ENCODE measurements at regions not wholly inside any gene's neighbourhood (a gene's known extent, or its start where the extent isn't known, plus 50 kb on each side); places are given as distances from the start of the nearest gene placed in this dataset.

DNA sequence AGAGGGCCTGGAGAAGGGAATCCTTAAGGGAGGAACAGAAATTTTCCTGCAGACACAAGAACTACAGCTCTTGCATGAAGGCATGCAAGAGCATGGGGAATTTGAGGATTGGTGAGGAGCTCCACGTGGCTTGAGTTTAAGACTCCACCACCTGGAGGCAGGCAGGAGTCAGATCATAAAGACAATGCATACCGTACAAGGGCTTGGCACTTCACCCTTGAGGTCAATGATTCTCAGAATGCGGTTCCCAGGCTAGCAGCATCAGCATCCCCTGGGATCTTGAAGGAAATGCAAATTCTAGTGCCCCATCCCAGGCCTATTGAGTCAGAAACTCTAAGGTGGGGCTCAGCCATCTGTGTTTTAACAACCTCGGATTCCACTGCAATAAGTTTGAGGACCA is 143.8 kb downstream of the C7orf25 start:
- no peak overlapping the region for H3K27ac ChIP-seq
- no peak for TF ChIP-seq EP300 (IDR thresholded peaks at IDR 0.05)
- TF ChIP-seq POLR2AphosphoS5 (IDR thresholded peaks at IDR 0.05), result no peak
- no peak for TF ChIP-seq CTCF (IDR thresholded peaks at IDR 0.05)
- no peak overlapping the region for H3K4me3 ChIP-seq
- whole genome bisulfite sequencing, result 77% methylated on average over 4 of the region's 4 CpGs
- H3K9me3 ChIP-seq, result no peaks in the 10 kb centered on the region
- H3K36me3 ChIP-seq, result no peaks in the 10 kb centered on the region
- H3K27me3 ChIP-seq, result peaks cover 7% of the 10 kb centered on the region
- no peaks in the 10 kb centered on the region for H3K4me1 ChIP-seq
- DNase-seq (ENCODE audit: low spot score in 2 of 2), result no peak

DNA sequence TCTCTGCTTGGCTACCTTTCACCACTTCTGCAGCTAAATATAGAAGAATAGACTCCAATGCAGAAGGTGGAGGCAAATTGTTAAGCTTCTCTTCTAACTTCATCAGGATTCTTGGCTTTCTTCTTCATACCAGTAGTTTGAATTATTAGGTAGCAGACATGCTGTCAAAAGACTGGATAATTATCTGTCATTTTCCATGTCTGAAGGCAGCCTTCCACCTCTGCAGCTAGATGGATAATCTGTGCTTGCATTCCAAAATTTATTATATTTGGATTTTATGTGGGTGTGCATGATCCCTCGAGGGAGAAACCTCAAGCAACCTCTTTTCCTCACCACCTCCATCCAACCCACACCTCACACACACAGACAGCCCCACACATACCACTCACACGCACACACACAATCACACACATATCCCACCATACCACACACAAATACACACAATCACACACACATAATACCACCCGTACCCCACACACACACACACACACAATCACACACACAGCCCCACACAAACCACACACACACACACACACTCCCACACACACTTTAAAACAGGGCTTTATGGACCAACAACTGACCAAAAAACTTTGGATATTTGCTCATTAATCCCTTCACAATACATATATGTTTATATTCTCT is 145.0 kb downstream of the C7orf25 start:
- H3K4me3 ChIP-seq, result no peak overlapping the region
- H3K27me3 ChIP-seq, result peaks cover 7% of the 10 kb centered on the region
- no peaks in the 10 kb centered on the region for H3K9me3 ChIP-seq
- H3K36me3 ChIP-seq, result no peaks in the 10 kb centered on the region
- no peaks in the 10 kb centered on the region for H3K4me1 ChIP-seq
- no peak overlapping the region for H3K27ac ChIP-seq
- TF ChIP-seq POLR2A (IDR thresholded peaks at IDR 0.05) (no peak), POLR2AphosphoS5 (IDR thresholded peaks at IDR 0.05) (no peak), CTCF (IDR thresholded peaks at IDR 0.05) (no peak)
- 55% methylated on average over 3 of the region's 3 CpGs for WGBS
- no peak for DNase-seq (ENCODE audit: low spot score in 2 of 2)

DNA sequence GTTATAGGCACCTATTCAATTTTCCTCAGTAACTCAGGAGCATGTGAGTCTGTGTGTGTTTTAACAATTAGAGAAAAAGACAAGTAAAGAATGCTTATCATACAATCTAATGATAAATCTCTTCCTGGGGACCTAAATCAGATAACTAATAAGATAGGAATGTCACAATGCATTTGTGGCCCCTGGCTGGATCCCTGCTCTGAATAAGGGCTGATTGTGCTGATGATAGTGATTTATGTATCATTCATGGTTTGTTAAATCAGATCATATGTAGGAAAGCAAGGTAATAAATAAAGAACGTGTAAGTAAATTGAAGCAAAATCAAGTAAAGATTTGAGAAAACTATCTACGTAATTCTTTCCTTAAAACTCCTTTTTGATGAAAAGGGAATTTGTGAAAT is 145.9 kb downstream of the C7orf25 start:
- H3K4me1 ChIP-seq, result no peaks in the 10 kb centered on the region
- H3K9me3 ChIP-seq, result no peaks in the 10 kb centered on the region
- no peaks in the 10 kb centered on the region for H3K36me3 ChIP-seq
- no peak for DNase-seq (ENCODE audit: low spot score in 2 of 2)
- H3K27ac ChIP-seq, result no peak overlapping the region
- WGBS, result 88% methylated on average over 2 of the region's 2 CpGs
- H3K27me3 ChIP-seq, result peaks cover 7% of the 10 kb centered on the region
- TF ChIP-seq EP300 (IDR thresholded peaks at IDR 0.05) (no peak), POLR2A (IDR thresholded peaks at IDR 0.05) (no peak), CTCF (IDR thresholded peaks at IDR 0.05) (no peak), POLR2AphosphoS5 (IDR thresholded peaks at IDR 0.05) (no peak)
- H3K4me3 ChIP-seq, result no peak overlapping the region

DNA sequence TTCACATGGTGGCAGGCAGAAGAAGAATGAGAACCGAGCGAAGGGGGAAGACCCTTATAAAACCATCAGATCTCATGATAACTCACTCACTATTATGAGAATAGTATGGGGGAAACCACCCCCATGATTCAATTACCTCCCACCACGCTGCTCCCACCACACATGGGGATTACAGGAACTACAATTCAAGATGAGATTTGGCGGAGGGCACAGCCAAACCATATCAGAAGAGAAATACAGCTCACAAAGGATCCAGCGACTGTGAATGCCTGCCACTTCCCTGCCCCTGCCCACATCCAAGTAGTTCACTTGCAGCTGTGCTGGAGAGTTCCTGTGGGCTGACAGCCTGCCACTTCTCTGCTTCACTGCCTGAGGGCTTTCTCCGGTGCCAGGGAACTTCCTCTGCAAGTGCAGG is 148.7 kb downstream of the C7orf25 start:
- Histone ChIP-seq H3K27me3 (peaks cover 7% of the 10 kb centered on the region), H3K36me3 (no peaks in the 10 kb centered on the region), H3K9me3 (no peaks in the 10 kb centered on the region), H3K4me3 (no peak overlapping the region), H3K27ac (no peak overlapping the region), H3K4me1 (no peaks in the 10 kb centered on the region)
- 28% methylated on average over 6 of the region's 6 CpGs for WGBS
- no peak for DNase-seq (ENCODE audit: low spot score in 2 of 2)
- TF ChIP-seq EP300 (IDR thresholded peaks at IDR 0.05) (no peak), CTCF (IDR thresholded peaks at IDR 0.05) (no peak), POLR2A (IDR thresholded peaks at IDR 0.05) (no peak)

DNA sequence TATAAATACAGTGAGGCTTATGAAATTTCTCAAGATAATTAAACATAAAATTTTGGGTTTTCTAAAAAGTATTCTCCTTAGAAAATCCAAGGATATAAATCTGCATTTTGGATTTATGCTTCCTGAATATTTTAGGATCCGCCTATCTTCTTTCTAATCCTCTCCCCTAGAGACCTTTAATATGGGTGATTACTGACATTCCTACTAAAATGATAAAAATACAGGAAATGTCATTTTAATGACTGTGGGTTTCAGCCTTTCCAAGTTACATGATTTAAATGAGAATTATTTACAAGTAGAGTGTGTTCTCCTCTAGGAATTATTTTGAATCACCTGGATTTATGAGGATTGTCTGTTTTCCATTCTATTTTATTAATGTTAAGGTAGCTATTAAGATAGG is 150.4 kb downstream of the C7orf25 start:
- Histone ChIP-seq H3K27me3 (peaks cover 7% of the 10 kb centered on the region), H3K9me3 (no peaks in the 10 kb centered on the region), H3K4me1 (no peaks in the 10 kb centered on the region), H3K4me3 (no peak overlapping the region), H3K36me3 (no peaks in the 10 kb centered on the region), H3K27ac (no peak overlapping the region)
- no peak for TF ChIP-seq POLR2A (IDR thresholded peaks at IDR 0.05)
- TF ChIP-seq EP300 (IDR thresholded peaks at IDR 0.05), result no peak
- no peak for TF ChIP-seq POLR2AphosphoS5 (IDR thresholded peaks at IDR 0.05)
- no peak for TF ChIP-seq CTCF (IDR thresholded peaks at IDR 0.05)
- DNase-seq (ENCODE audit: low spot score in 2 of 2), result no peak
- WGBS, result 73% methylated on average over 1 of the region's 1 CpG

Measured in suprapubic skin (tissue), 4 donors.